PC-3 (cell line): ENCODE measurements at regions not wholly inside any gene's neighbourhood (a gene's known extent, or its start where the extent isn't known, plus 50 kb on each side); places are given as distances from the start of the nearest gene placed in this dataset.

Experiments
- EZH2 ChIP-seq: fragments of 300-600 bp; sonication (generic); IDR thresholded peaks from one replicate; pipeline ENCODE4 v1.6.1; 2017; ENCODE audit warnings: antibody characterized with exemption, mild to moderate bottlenecking, low read length; ENCODE audit not compliant: unreplicated experiment
- EZH2phosphoT487 ChIP-seq: fragments of 300-600 bp; sonication (generic); IDR thresholded peaks from 2 replicates; pipeline ENCODE4 v1.6.1; 2018; ENCODE audit warnings: mild to moderate bottlenecking, antibody characterized with exemption, low read length, borderline replicate concordance
- TF ChIP-seq, protein P1 (sequence below): fragments of 300-600 bp; sonication (generic); conservative IDR thresholded peaks from 2 replicates; pipeline ENCODE4 v1.5.1; 2017; ENCODE audit warnings: antibody characterized with exemption, low read depth, mild to moderate bottlenecking, low read length

- TF ChIP-seq, protein P1, sequence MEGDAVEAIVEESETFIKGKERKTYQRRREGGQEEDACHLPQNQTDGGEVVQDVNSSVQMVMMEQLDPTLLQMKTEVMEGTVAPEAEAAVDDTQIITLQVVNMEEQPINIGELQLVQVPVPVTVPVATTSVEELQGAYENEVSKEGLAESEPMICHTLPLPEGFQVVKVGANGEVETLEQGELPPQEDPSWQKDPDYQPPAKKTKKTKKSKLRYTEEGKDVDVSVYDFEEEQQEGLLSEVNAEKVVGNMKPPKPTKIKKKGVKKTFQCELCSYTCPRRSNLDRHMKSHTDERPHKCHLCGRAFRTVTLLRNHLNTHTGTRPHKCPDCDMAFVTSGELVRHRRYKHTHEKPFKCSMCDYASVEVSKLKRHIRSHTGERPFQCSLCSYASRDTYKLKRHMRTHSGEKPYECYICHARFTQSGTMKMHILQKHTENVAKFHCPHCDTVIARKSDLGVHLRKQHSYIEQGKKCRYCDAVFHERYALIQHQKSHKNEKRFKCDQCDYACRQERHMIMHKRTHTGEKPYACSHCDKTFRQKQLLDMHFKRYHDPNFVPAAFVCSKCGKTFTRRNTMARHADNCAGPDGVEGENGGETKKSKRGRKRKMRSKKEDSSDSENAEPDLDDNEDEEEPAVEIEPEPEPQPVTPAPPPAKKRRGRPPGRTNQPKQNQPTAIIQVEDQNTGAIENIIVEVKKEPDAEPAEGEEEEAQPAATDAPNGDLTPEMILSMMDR, result no peak
- TF ChIP-seq EZH2 (no peak), EZH2phosphoT487 (no peak)
Observed at GRCh38 chr13:39909634-39910033, 254.2 kb downstream of the COG6 start.
